ENCODE measurements at regions not wholly inside any gene's neighbourhood (a gene's known extent, or its start where the extent isn't known, plus 50 kb on each side); places are given as distances from the start of the nearest gene placed in this dataset.

DNA sequence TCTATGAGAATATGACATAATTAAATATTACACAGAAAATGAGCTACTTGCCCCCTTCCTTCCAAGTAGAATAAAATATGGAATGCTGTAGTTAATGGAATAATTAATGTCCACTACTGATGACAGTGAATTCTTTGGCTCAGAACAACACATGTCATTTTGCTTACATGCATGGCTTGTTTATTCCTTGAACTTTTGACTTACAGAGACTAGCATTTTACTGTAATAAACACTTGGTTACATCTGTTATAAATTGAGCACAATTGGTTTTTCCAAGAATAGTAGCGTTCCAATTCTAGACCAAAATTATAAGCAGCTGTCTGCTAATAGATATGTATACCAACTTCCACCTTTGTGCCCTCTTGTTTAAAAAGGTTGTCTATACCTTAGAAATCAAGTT is 286.7 kb downstream of the OTUD1 start:
- Histone ChIP-seq H3K27ac (no peak overlapping the region), H3K4me1 (replicated peaks in 1 of 2) (no peaks in the 10 kb centered on the region), H3K9me3 (replicated peaks in 1 of 3) (peaks cover 0 to 3% (median 0%) of the 10 kb centered on the region in 3 donors), H3K4me3 (no peak overlapping the region), H3K27me3 (no peaks in the 10 kb centered on the region), H3K36me3 (replicated peaks in 1 of 2) (no peaks in the 10 kb centered on the region)
- DNase-seq: no peak
- no peak for TF ChIP-seq POLR2A (IDR thresholded peaks at IDR 0.05)
- TF ChIP-seq, protein P1, sequence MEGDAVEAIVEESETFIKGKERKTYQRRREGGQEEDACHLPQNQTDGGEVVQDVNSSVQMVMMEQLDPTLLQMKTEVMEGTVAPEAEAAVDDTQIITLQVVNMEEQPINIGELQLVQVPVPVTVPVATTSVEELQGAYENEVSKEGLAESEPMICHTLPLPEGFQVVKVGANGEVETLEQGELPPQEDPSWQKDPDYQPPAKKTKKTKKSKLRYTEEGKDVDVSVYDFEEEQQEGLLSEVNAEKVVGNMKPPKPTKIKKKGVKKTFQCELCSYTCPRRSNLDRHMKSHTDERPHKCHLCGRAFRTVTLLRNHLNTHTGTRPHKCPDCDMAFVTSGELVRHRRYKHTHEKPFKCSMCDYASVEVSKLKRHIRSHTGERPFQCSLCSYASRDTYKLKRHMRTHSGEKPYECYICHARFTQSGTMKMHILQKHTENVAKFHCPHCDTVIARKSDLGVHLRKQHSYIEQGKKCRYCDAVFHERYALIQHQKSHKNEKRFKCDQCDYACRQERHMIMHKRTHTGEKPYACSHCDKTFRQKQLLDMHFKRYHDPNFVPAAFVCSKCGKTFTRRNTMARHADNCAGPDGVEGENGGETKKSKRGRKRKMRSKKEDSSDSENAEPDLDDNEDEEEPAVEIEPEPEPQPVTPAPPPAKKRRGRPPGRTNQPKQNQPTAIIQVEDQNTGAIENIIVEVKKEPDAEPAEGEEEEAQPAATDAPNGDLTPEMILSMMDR (IDR thresholded peaks at IDR 0.05): no peak
- intact Hi-C loops (cut with DNase I): no loop called here
- WGBS, 4 donors: 76 to 89% (median 82%) methylated on average over 1 of the region's 1 CpG

DNA sequence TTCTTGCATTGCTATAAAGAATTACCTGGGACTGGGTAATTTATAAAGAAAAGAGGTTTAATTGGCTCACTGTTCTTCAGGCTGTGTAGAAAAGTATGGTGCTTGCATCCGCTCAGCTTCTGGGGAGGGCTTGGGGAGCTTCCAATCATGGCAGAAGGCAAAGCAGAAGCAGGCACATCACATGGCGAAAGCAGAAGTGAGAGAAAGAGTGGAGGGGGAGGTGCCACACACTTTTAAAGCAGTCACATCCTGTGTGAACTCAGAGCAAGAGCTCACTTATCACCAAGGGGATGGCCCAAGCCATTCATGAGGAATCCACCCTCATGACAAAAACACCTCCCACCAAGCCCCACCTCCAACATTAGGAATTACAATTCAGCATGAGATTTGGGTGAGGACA is 303.5 kb downstream of the OTUD1 start:
- intact Hi-C loops (cut with DNase I): no loop called here
- no peak for TF ChIP-seq POLR2A (IDR thresholded peaks at IDR 0.05)
- TF ChIP-seq, protein P1 (IDR thresholded peaks at IDR 0.05): no peak
- Histone ChIP-seq H3K27ac (no peak overlapping the region), H3K9me3 (replicated peaks in 1 of 3) (no peaks in the 10 kb centered on the region), H3K27me3 (no peaks in the 10 kb centered on the region), H3K36me3 (replicated peaks in 1 of 2) (no peaks in the 10 kb centered on the region), H3K4me1 (replicated peaks in 1 of 2) (no peaks in the 10 kb centered on the region), H3K4me3 (no peak overlapping the region)
- WGBS, 4 donors: 51 to 86% (median 77%) methylated on average over 2 of the region's 2 CpGs
- DNase-seq: no peak

DNA sequence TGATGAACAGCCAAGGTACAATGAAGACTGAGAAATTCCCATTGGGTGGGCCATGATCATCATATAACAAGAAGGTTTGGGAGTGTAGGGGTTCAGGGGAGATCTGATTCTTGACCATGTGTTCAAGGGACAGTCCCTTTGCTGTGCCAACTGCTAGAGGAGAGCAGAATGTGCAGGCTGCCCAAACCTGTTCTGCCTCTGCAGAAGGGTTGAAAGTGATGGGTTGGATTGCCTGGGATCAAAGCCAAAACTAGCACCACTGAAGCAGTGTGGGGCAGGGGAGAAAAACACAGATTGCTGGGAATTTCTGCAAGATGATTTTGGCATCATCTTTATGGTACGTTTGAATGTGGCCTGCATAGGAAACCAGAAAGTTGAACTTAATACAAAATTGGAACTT is 303.9 kb downstream of the OTUD1 start:
- no peak overlapping the region for H3K27ac ChIP-seq
- 48 to 60% (median 55%) methylated on average over 1 of the region's 1 CpG for WGBS, 4 donors
- no peak for TF ChIP-seq POLR2A (IDR thresholded peaks at IDR 0.05)
- TF ChIP-seq, protein P1 (IDR thresholded peaks at IDR 0.05): no peak
- DNase-seq: no peak
- H3K36me3 ChIP-seq (replicated peaks in 1 of 2): no peaks in the 10 kb centered on the region
- H3K4me3 ChIP-seq: no peak overlapping the region
- H3K27me3 ChIP-seq: no peaks in the 10 kb centered on the region
- no peaks in the 10 kb centered on the region for H3K9me3 ChIP-seq (replicated peaks in 1 of 3)
- intact Hi-C loops (cut with DNase I): no loop called here
- no peaks in the 10 kb centered on the region for H3K4me1 ChIP-seq (replicated peaks in 1 of 2)

DNA sequence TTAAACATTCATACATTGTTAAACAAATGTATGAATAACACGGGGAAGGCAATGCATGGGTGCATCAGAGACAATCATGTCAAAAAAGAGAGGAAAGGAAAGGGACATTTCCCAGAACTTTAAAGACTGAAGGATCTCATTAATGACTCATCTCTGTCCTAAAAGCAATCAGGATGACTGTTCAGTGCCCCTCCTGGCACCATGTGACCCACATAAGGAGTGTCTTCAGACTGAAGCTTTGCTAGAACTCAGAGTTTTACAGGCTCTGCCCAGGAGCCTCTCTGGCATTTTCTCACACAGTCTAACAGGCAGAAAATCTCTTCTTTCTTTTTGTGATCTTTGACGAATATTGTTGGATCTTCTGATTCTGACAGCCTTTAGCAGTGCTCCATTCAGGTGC is 315.3 kb downstream of the OTUD1 start:
- intact Hi-C loops (cut with DNase I): no loop called here
- no peaks in the 10 kb centered on the region for H3K27me3 ChIP-seq
- no peak for DNase-seq
- H3K4me1 ChIP-seq (replicated peaks in 1 of 2): no peaks in the 10 kb centered on the region
- WGBS, 4 donors: 55 to 64% (median 61%) methylated on average over 2 of the region's 2 CpGs
- TF ChIP-seq, protein P1 (IDR thresholded peaks at IDR 0.05): no peak
- no peak for TF ChIP-seq POLR2A (IDR thresholded peaks at IDR 0.05)
- H3K36me3 ChIP-seq (replicated peaks in 1 of 2): no peaks in the 10 kb centered on the region
- no peaks in the 10 kb centered on the region for H3K9me3 ChIP-seq (replicated peaks in 1 of 3)
- no peak overlapping the region for H3K27ac ChIP-seq
- no peak overlapping the region for H3K4me3 ChIP-seq
